NT2/D1 (cell line): ENCODE measurements at regions not wholly inside any gene's neighbourhood (a gene's known extent, or its start where the extent isn't known, plus 50 kb on each side); places are given as distances from the start of the nearest gene placed in this dataset.

Experiments used
- SUZ12 ChIP-seq: IDR thresholded peaks from 2 replicates; pipeline ENCODE4 v1.6.1; 2011; ENCODE audit not compliant: insufficient read length, insufficient read depth; ENCODE audit errors: extremely low read depth
- YY1 ChIP-seq: IDR thresholded peaks from 2 replicates; pipeline ENCODE4 v1.6.1; 2011; ENCODE audit not compliant: insufficient read length, insufficient read depth
- ZNF274 ChIP-seq: IDR thresholded peaks from 2 replicates; pipeline ENCODE4 v1.6.1; 2011; ENCODE audit warnings: mild to moderate bottlenecking, low read depth, low read length

- no peak for TF ChIP-seq ZNF274
- no peak for TF ChIP-seq YY1
- no peak for TF ChIP-seq SUZ12
Observed at GRCh38 chr12:127450826-127451225, 816.1 kb upstream of the TMEM132C start.
